Sciatic nerve (tissue), 2 donors: ENCODE measurements at regions not wholly inside any gene's neighbourhood (a gene's known extent, or its start where the extent isn't known, plus 50 kb on each side); places are given as distances from the start of the nearest gene placed in this dataset.
"Not testable (repeated sequence)": the region's sequence is repeated elsewhere in the genome, so short reads cannot be mapped to it uniquely, and the experiment has no call there.

ENCODE experiments used
- ATAC-seq: fragments of 200-7000 bp; cut with Tn5 transposase; one replicate; pipeline ENCODE4 v1.9.1; 2020; ENCODE audit warnings: mild to moderate bottlenecking, moderate library complexity
- DNase-seq: peaks from one replicate; pipeline ENCODE4 v3.0.0-alpha.2; 2020; ENCODE audit warnings: low spot score
- intact Hi-C: fragments of 100-400 bp; cut with DNase I; formaldehyde crosslinking; loops from one replicate; pipeline ENCODE4 v1.14.2; 2022
- donor health status: DM: no; HTN: no; CAD: no.
- donor health status: DM: no; HTN: no; CAD: no.

DNA sequence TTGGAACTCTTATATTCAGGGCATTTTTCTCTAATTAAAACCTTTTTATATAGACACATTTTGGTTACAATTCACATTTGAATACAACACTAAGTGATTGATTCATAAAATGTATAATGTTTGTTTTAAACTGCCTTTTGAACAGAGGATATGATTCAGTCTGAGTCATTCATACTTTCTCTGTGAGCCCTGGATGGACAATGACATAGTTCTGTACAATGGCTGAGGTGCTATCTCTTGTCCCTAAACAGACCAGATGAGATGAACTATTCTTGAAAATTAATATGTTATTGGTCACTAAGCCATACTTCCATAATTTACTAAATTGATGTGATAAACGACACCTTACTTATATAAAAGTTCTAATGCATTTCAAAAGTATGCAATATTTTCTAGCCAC is 199.7 kb upstream of the ATXN7L3B start:
- ATAC-seq (no peak), DNase-seq (no peak)
- intact Hi-C loops: no loop called here

GRCh38 chr12:74339211-74339610 is 198.4 kb upstream of the ATXN7L3B start:
- intact Hi-C loops: no loop called here
- ATAC-seq: no peak
- no peak for DNase-seq

DNA sequence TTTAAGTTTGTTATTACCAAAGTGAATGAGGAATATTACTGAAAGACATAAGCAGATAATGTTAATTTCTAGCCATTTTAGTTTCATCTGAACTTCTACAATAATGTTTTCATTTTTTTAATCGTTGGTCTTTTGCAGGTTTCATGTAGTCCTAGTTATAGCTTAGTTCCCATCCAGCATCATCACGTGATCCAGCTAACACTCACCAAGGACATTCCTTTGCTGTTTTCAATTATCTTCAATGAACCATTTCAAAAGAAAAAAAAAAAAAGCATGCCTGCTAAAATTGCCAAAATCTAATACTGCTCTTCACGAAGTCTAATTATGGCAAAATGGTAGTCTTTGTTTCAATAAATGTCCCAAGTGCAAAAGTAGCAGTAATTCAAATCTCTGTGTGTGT is 187.7 kb upstream of the ATXN7L3B start:
- ATAC-seq: peak; percentile 87
- DNase-seq: no peak
- intact Hi-C loops: no loop called here

DNA sequence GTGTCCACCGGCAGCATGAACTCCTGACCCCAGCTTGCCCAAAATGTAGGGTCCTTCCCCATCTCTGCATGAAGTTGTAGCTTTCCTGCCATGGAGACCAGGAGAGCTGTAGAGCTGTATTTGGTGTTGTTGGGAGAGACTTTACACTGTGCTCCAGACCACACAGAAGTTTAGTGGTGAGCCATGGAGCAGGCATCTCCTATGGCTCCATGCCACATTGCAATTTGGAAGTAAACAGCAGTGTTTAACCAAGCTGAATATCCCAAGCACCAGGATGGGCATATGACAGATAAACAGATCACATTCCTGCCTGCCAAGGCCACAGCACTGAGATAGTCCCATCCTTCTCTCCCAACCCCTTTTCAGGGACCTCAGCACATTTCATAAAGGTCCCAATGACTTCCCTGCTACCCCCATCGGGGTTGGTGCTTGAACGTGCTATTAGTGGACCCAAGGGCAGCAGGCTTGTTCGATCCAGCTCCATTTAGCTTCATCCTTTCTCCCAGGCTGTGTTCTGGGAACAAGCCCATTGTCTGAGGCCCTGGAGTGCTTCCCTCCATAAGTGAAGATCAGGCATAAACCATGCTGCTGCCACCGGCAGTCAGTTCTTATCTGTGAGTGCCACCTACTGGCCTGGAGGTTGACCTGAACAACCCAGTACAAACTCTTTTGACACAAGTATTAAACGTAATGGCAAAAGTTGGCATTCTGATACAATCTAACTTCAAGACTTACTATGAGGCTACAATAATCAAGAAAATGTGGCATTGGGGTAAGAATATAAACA is 172.3 kb upstream of the ATXN7L3B start:
- no peak for DNase-seq

DNA sequence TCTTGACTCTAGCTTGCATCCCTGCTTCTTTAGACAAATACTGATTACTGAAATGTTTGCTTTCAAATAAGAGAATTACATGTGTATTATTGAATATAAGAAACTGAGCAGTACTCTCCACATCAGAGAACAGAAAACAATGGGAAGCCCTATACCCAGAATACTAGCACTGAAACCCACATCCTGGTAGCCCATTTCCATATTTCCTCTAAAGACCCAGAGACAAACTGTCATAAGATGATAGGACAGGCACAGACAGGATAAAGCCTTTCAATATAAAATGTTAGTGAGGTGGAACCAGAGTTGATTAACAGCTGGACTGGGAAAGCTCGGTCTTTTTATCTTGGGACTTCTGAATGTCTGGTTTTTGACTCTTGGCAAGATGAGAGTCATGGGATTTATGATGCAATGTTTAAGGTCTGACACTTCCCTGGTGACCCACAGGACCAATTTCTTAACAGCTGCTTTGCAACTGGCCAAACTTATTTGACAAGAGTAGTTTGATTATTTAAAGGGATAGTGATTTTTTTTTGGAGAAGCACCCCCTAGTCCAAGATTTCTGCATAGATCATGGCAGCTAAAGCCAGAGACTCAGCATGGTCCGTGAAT is 166.9 kb upstream of the ATXN7L3B start:
- intact Hi-C loops: no loop called here
- DNase-seq (no peak), ATAC-seq (no peak)

More for the DNA sequence above, 172.3 kb upstream of the ATXN7L3B start:
- intact Hi-C loops: no loop called here
- ATAC-seq: peak; percentile 65

DNA sequence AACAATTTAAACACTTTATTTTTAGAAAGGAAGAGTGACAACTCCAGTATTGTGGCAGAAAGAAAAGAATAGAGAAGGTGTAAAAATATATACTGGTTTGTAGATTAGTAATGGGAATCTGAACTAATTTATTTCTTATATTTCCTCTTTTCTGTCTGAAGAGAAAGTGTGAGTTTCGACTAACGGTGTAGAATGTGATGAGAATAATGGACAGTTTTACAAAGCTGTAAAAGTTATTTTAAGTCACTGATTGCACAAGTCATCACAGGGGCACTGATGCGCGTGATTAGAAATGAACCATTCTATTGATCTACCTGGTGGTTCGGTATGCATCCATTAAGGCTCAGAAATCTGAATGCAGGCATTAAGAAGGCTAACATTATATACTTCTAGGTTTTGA is 158.5 kb upstream of the ATXN7L3B start:
- intact Hi-C loops: no loop called here
- ATAC-seq: no peak
- no peak for DNase-seq

- intact Hi-C loops: no loop called here
- ATAC-seq: no peak
- DNase-seq: no peak
Measured at GRCh38 chr12:74381958-74382357, 155.7 kb upstream of the ATXN7L3B start.

DNA sequence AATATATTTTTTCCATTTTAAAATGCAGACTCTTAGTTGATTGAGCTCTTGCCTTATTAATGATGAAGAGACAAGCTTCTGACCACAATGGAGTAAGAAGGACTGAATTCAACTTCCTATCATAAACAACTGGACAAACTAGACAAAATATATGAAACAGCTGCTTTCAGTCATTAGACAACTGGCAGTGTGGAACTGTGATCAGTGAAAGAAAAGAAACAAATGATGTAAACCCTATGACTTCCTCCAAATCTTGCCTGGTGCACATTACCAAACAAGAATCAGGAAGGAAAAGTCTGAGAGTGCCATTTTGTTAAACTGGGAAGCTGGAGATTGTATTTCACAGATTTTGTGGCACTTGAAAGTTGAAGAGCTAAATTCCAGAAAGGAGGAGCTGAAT is 154.7 kb upstream of the ATXN7L3B start:
- intact Hi-C loops: no loop called here
- ATAC-seq (no peak), DNase-seq (no peak)

DNA sequence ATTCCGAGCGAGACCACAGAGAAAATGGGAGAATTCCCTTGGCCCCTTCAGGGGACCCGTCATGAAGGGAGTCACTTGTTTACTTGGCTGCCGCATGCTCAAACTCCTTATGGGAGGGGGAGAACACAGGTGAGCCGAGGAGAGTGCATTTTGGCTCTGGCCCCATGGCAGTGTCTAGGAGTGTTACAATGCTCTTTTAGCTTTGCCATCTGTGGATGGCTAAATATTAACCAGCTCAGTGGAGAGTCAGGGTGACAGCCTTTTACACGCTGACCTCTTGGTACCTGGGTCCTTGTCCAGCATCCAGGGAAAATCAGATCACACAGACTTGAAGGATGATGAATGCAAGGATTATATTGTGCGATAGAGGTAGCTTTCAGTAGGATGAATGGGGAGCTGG is 146.4 kb upstream of the ATXN7L3B start:
- intact Hi-C loops: no loop called here
- ATAC-seq (no peak), DNase-seq (no peak)

GRCh38 chr12:74393272-74393671 is 144.4 kb upstream of the ATXN7L3B start:
- ATAC-seq (no peak), DNase-seq (no peak)
- intact Hi-C loops: no loop called here

DNA sequence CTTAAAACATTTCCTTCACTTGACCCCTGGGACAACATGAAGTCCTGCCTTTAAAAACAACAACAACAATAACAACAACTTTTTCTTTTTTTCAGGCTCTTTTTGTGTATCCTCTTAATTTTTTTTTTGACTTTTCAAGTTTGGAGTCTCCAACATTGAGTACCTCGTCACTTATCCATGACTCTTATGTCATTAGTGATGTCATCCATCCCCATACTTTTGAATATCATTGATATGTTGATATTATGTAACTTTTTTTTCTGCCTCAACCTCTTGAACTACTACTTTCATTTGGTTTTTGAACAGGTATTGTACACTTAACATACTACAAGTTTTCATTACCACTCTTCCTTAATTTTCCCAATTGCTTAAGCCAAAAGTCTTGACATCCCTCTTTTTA is 143.0 kb upstream of the ATXN7L3B start:
- intact Hi-C loops: no loop called here
- ATAC-seq (no peak), DNase-seq (no peak)

GRCh38 chr12:74401035-74401434 is 136.6 kb upstream of the ATXN7L3B start:
- intact Hi-C loops: no loop called here
- DNase-seq: no peak
- ATAC-seq: no peak

GRCh38 chr12:74401966-74402365 is 135.7 kb upstream of the ATXN7L3B start:
- intact Hi-C loops: no loop called here
- DNase-seq: no peak
- no peak for ATAC-seq

DNA sequence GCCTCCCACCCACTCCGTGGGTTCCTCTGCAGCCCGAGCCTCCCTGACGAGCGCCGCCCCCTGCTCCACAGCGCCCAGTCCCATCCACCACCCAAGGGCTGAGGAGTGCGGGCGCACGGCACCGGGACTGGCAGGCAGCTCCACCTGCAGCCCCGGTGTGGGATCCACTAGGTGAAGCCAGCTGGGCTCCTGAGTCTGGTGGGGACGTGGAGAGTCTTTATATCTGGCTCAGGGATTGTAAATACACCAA is 134.5 kb upstream of the ATXN7L3B start:
- ATAC-seq, DNase-seq, intact Hi-C loops: not testable (repeated sequence)

GRCh38 chr12:74408601-74409166 is 129.0 kb upstream of the ATXN7L3B start:
- ATAC-seq (no peak), DNase-seq (no peak)
- intact Hi-C loops: no loop called here

DNA sequence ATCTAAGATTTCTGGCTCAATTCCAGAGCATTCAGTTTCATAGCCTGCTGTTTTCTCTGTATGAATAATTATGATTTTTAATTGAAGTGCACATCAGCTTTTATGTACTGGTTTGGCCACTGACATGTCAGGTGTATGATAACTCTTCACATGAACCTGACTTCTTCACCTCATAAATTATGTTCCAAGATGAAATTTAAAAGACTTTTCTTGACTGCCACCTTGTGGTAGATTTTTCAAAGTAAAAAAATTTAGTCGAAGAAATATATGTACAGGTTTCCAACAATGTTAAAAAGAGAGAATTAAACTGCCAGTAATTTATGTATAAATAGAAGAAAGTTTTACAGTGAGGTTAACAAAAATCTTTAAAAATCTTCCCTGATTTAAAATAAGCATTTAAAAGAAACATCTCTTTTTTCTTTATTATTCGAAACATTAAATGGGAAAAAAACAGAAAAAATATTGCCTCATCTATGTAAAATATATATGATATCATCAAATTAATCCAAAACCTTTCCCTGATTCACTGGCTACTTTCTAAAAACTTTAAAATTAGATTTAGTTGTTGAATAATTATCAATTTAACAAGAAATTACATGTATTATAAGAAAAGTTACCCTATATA is 124.9 kb upstream of the ATXN7L3B start:
- DNase-seq (no peak), ATAC-seq (no peak)
- intact Hi-C loops: no loop called here

- intact Hi-C loops: loop anchor here (5.0 kb wide), 1 partner anchor 1737 kb away; no protein-coding TSS in a partner anchor
- ATAC-seq (no peak), DNase-seq (no peak)
Measured at GRCh38 chr12:74415633-74416032, 122.0 kb upstream of the ATXN7L3B start.

- no peak for DNase-seq
- no peak for ATAC-seq
- intact Hi-C loops: loop anchor here (5.0 kb wide), 1 partner anchor 1734 kb away; no protein-coding TSS in a partner anchor
Measured at GRCh38 chr12:74418573-74418972, 119.1 kb upstream of the ATXN7L3B start.

GRCh38 chr12:74424778-74425177 is 112.9 kb upstream of the ATXN7L3B start:
- intact Hi-C loops: no loop called here
- ATAC-seq: no peak
- no peak for DNase-seq

DNA sequence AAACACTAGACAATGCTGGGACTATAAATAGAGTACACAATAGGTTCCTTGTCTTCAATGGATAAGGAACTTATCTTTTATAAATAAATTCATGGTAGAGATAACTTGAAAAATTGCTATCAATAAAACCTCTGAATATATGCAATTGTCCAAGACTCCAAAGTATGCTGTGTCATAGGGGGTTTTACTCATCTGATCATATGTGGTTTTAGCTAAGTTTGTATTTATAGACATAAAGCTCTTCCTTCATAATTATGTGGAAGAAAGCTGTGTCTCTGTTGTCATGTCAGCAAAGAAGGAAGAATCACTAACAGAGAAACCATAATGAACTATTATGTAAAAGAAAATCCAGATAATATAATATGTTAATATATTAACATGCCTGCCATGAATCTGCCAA is 111.5 kb upstream of the ATXN7L3B start:
- ATAC-seq (no peak), DNase-seq (no peak)
- intact Hi-C loops: no loop called here
